HepG2 (cell line): ENCODE measurements at regions not wholly inside any gene's neighbourhood (a gene's known extent, or its start where the extent isn't known, plus 50 kb on each side); places are given as distances from the start of the nearest gene placed in this dataset.

Experiments used
- TF ChIP-seq, protein P1 (sequence below): sonication (generic); formaldehyde crosslinking; IDR thresholded peaks from one replicate; pipeline ENCODE4 v1.5.1; 2020; ENCODE audit warnings: mild to moderate bottlenecking, missing genetic modification reagents; ENCODE audit errors: not compliant biosample characterization
- TF ChIP-seq, protein P2 (sequence below): sonication (generic); formaldehyde crosslinking; IDR thresholded peaks from 2 replicates; pipeline ENCODE4 v1.5.1; 2020; ENCODE audit warnings: mild to moderate bottlenecking, missing genetic modification reagents, moderate library complexity
- TF ChIP-seq, protein P3 (sequence below): sonication (generic); formaldehyde crosslinking; IDR thresholded peaks from 2 replicates; pipeline ENCODE4 v1.4.0; 2020; ENCODE audit warnings: missing genetic modification reagents, borderline replicate concordance

- TF ChIP-seq, protein P1, sequence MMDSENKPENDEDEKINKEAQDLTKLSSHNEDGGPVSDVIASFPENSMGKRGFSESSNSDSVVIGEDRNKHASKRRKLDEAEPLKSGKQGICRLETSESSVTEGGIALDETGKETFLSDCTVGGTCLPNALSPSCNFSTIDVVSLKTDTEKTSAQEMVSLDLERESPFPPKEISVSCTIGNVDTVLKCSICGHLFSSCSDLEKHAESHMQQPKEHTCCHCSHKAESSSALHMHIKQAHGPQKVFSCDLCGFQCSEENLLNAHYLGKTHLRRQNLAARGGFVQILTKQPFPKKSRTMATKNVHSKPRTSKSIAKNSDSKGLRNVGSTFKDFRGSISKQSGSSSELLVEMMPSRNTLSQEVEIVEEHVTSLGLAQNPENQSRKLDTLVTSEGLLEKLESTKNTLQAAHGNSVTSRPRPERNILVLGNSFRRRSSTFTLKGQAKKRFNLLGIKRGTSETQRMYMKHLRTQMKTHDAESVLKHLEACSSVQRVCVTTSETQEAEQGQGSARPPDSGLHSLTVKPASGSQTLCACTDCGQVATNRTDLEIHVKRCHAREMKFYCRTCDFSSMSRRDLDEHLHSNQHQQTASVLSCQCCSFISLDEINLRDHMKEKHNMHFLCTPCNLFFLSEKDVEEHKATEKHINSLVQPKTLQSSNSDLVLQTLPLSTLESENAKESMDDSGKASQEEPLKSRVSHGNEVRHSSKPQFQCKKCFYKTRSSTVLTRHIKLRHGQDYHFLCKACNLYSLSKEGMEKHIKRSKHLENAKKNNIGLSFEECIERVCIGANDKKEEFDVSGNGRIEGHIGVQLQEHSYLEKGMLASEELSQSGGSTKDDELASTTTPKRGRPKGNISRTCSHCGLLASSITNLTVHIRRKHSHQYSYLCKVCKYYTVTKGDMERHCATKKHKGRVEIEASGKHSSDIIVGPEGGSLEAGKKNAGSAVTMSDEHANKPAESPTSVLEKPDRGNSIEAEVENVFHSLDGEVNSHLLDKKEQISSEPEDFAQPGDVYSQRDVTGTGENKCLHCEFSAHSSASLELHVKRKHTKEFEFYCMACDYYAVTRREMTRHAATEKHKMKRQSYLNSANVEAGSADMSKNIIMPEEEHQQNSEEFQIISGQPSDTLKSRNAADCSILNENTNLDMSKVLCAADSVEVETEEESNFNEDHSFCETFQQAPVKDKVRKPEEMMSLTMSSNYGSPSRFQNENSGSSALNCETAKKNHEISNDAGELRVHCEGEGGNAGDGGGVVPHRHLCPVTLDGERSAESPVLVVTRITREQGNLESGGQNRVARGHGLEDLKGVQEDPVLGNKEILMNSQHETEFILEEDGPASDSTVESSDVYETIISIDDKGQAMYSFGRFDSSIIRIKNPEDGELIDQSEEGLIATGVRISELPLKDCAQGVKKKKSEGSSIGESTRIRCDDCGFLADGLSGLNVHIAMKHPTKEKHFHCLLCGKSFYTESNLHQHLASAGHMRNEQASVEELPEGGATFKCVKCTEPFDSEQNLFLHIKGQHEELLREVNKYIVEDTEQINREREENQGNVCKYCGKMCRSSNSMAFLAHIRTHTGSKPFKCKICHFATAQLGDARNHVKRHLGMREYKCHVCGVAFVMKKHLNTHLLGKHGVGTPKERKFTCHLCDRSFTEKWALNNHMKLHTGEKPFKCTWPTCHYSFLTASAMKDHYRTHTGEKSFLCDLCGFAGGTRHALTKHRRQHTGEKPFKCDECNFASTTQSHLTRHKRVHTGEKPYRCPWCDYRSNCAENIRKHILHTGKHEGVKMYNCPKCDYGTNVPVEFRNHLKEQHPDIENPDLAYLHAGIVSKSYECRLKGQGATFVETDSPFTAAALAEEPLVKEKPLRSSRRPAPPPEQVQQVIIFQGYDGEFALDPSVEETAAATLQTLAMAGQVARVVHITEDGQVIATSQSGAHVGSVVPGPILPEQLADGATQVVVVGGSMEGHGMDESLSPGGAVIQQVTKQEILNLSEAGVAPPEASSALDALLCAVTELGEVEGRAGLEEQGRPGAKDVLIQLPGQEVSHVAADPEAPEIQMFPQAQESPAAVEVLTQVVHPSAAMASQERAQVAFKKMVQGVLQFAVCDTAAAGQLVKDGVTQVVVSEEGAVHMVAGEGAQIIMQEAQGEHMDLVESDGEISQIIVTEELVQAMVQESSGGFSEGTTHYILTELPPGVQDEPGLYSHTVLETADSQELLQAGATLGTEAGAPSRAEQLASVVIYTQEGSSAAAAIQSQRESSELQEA (CRISPR knock-in tag) = no peak
- TF ChIP-seq, protein P2, sequence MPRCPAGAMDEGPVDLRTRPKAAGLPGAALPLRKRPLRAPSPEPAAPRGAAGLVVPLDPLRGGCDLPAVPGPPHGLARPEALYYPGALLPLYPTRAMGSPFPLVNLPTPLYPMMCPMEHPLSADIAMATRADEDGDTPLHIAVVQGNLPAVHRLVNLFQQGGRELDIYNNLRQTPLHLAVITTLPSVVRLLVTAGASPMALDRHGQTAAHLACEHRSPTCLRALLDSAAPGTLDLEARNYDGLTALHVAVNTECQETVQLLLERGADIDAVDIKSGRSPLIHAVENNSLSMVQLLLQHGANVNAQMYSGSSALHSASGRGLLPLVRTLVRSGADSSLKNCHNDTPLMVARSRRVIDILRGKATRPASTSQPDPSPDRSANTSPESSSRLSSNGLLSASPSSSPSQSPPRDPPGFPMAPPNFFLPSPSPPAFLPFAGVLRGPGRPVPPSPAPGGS = no peak
- TF ChIP-seq, protein P3, sequence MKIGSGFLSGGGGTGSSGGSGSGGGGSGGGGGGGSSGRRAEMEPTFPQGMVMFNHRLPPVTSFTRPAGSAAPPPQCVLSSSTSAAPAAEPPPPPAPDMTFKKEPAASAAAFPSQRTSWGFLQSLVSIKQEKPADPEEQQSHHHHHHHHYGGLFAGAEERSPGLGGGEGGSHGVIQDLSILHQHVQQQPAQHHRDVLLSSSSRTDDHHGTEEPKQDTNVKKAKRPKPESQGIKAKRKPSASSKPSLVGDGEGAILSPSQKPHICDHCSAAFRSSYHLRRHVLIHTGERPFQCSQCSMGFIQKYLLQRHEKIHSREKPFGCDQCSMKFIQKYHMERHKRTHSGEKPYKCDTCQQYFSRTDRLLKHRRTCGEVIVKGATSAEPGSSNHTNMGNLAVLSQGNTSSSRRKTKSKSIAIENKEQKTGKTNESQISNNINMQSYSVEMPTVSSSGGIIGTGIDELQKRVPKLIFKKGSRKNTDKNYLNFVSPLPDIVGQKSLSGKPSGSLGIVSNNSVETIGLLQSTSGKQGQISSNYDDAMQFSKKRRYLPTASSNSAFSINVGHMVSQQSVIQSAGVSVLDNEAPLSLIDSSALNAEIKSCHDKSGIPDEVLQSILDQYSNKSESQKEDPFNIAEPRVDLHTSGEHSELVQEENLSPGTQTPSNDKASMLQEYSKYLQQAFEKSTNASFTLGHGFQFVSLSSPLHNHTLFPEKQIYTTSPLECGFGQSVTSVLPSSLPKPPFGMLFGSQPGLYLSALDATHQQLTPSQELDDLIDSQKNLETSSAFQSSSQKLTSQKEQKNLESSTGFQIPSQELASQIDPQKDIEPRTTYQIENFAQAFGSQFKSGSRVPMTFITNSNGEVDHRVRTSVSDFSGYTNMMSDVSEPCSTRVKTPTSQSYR (CRISPR knock-in tag) = no peak
- TF ChIP-seq, all 625 proteins: peak for 0
These were observed 259.9 kb downstream of the NDUFA10 start (continued) for GRCh38 chr2:239765076-239765845.
